GM12878 (cell line): ENCODE measurements at regions not wholly inside any gene's neighbourhood (a gene's known extent, or its start where the extent isn't known, plus 50 kb on each side); places are given as distances from the start of the nearest gene placed in this dataset.

Experiments
- CHD1 ChIP-seq: IDR thresholded peaks from 2 replicates; pipeline ENCODE4 v1.6.1; 2012; ENCODE audit warnings: low read depth, low read length, improper control_type of control experiment
- CREB1 ChIP-seq: IDR thresholded peaks from 2 replicates; pipeline ENCODE4 v1.6.1; 2012; ENCODE audit warnings: low read depth, mild to moderate bottlenecking, inconsistent platforms
- CTCF ChIP-seq, 3 experiments: IDR thresholded peaks in 2 of 3; conservative IDR thresholded peaks in 1 of 3; 2 replicates each; pipeline ENCODE4 v1.5.1; 2011; ENCODE audit warnings: low read depth in 3 of 3, low read length in 3 of 3, mild to moderate bottlenecking in 3 of 3, control low read depth in 2 of 3, moderate library complexity in 2 of 3, inconsistent platforms in 1 of 3, mixed read lengths in 1 of 3; ENCODE audit not compliant: control insufficient read depth in 2 of 3, insufficient read depth in 1 of 3; ENCODE audit errors: extremely low read depth in 1 of 3
- E2F4 ChIP-seq: IDR thresholded peaks from 2 replicates; pipeline ENCODE4 v1.6.1; 2012; ENCODE audit warnings: low read depth, low read length, improper control_type of control experiment
- EGR1 ChIP-seq, 2 experiments: IDR thresholded peaks; 1 replicate in 1 of 2; 2 replicates in 1 of 2; pipeline ENCODE4 v1.6.1; 2011 to 2012; ENCODE audit warnings: low read depth in 2 of 2, low read length in 2 of 2, borderline replicate concordance in 1 of 2, mild to moderate bottlenecking in 1 of 2, moderate library complexity in 1 of 2
- EZH2 ChIP-seq: IDR thresholded peaks from 2 replicates; pipeline ENCODE4 v1.6.1; 2012; ENCODE audit warnings: low read depth, mild to moderate bottlenecking, control low read depth, inconsistent platforms, low read length, borderline replicate concordance; ENCODE audit not compliant: control insufficient read depth
- JUNB ChIP-seq: IDR thresholded peaks from 2 replicates; pipeline ENCODE4 v1.6.1; 2016; ENCODE audit warnings: antibody characterized with exemption, mild to moderate bottlenecking
- MLLT1 ChIP-seq: fragments of 450-650 bp; IDR thresholded peaks from 2 replicates; pipeline ENCODE4 v1.6.1; 2016; ENCODE audit warnings: mild to moderate bottlenecking
- POLR2A ChIP-seq: IDR thresholded peaks from 2 replicates; pipeline ENCODE4 v1.6.1; 2011; ENCODE audit warnings: low read depth, mild to moderate bottlenecking, low read length
- POLR2AphosphoS5 ChIP-seq: IDR thresholded peaks from 2 replicates; pipeline ENCODE4 v1.6.1; 2011; ENCODE audit warnings: mild to moderate bottlenecking, low read length, inconsistent platforms
- RAD21 ChIP-seq: IDR thresholded peaks from 2 replicates; pipeline ENCODE4 v1.6.1; 2011; ENCODE audit warnings: mild to moderate bottlenecking, low read depth, low read length, moderate library complexity; ENCODE audit not compliant: insufficient read depth
- SPI1 ChIP-seq: IDR thresholded peaks from 2 replicates; pipeline ENCODE4 v1.6.1; 2011; ENCODE audit warnings: low read depth, mild to moderate bottlenecking, low read length, moderate library complexity, borderline replicate concordance; ENCODE audit not compliant: insufficient read depth
- ZBTB40 ChIP-seq: fragments of 450-650 bp; IDR thresholded peaks from 2 replicates; pipeline ENCODE4 v1.6.1; 2016; ENCODE audit warnings: mild to moderate bottlenecking, moderate library complexity, borderline replicate concordance
- ZSCAN29 ChIP-seq: fragments of 450-650 bp; IDR thresholded peaks from 2 replicates; pipeline ENCODE4 v1.6.1; 2017; ENCODE audit warnings: mild to moderate bottlenecking, moderate library complexity

GRCh38 chr12:115203701-115204100 lies 519.7 kb upstream of the TBX3 start:
- TF ChIP-seq SPI1 (no peak), CTCF (IDR thresholded peaks at IDR 0.05 in 2 of 3, conservative IDR thresholded peaks at IDR 0.05 in 1 of 3; ENCODE audit: control insufficient read depth in 2 of 3, extremely low read depth in 1 of 3, insufficient read depth in 1 of 3, low read depth in 3 of 3, low read length in 3 of 3) (no peak), POLR2AphosphoS5 (no peak), JUNB (no peak), CHD1 (no peak), ZBTB40 (no peak), EZH2 (no peak), POLR2A (no peak), EGR1 (IDR thresholded peaks at IDR 0.05; ENCODE audit: borderline replicate concordance in 1 of 2, low read depth in 2 of 2, low read length in 2 of 2) (no peak), MLLT1 (no peak), RAD21 (no peak), CREB1 (no peak), ZSCAN29 (no peak), E2F4 (no peak)
